Ectodermal cell (in vitro differentiated cells): ENCODE measurements at regions not wholly inside any gene's neighbourhood (a gene's known extent, or its start where the extent isn't known, plus 50 kb on each side); places are given as distances from the start of the nearest gene placed in this dataset.

Experiments
- H3K27ac ChIP-seq: 2 replicates; pipeline ENCODE4 v1.7.0; 2013; ENCODE audit warnings: mild to moderate bottlenecking, low read depth, low read length; ENCODE audit not compliant: insufficient read depth, poor library complexity, severe bottlenecking
- H3K27me3 ChIP-seq: 2 replicates; pipeline ENCODE4 v1.7.0; 2013; ENCODE audit warnings: mild to moderate bottlenecking, low read length; ENCODE audit not compliant: insufficient read depth, control insufficient read depth, poor library complexity, severe bottlenecking
- H3K36me3 ChIP-seq: one replicate; pipeline ENCODE4 v1.7.0; 2013; ENCODE audit warnings: low read length; ENCODE audit not compliant: control insufficient read depth, insufficient read depth
- H3K4me1 ChIP-seq: one replicate; pipeline ENCODE4 v1.7.0; 2013; ENCODE audit warnings: low read length; ENCODE audit not compliant: control insufficient read depth, insufficient read depth
- H3K4me3 ChIP-seq: 2 replicates; pipeline ENCODE4 v1.7.0; 2013; ENCODE audit warnings: low read depth, low read length, control low read depth; ENCODE audit not compliant: insufficient read depth
- H3K9me3 ChIP-seq: 2 replicates; pipeline ENCODE4 v1.7.0; 2013; ENCODE audit warnings: mild to moderate bottlenecking, low read length, moderate library complexity; ENCODE audit not compliant: control insufficient read depth
- WGBS, 2 experiments: methylation state at CpG; one replicate each; pipeline ENCODE4 v1.1.7; 2013; ENCODE audit warnings: missing lambda C conversion rate in 2 of 2; 5-methylcytosine and 5-hydroxymethylcytosine counted together

GRCh38 chr22:44594951-44595350 is 96.9 kb upstream of the RTL6 start:
- Histone ChIP-seq H3K9me3 (no peaks in the 10 kb centered on the region), H3K4me3 (no peak overlapping the region), H3K27ac (no peak overlapping the region), H3K36me3 (no peaks in the 10 kb centered on the region), H3K27me3 (no peaks in the 10 kb centered on the region), H3K4me1 (peaks cover 59% of the 10 kb centered on the region)
- WGBS, 2 experiments, result 21 to 23% methylated on average over 11 of the region's 11 CpGs

- Histone ChIP-seq H3K27ac (no peak overlapping the region), H3K36me3 (no peaks in the 10 kb centered on the region), H3K27me3 (no peaks in the 10 kb centered on the region), H3K4me1 (peaks cover 54% of the 10 kb centered on the region), H3K9me3 (no peaks in the 10 kb centered on the region), H3K4me3 (no peak overlapping the region)
- WGBS, 2 experiments, result 75 to 77% methylated on average over 5 of the region's 5 CpGs
Measured at GRCh38 chr22:44592824-44593148, 94.8 kb upstream of the RTL6 start.

GRCh38 chr22:44592126-44592823 is 94.2 kb upstream of the RTL6 start:
- peaks cover 53% of the 10 kb centered on the region for H3K4me1 ChIP-seq
- no peak overlapping the region for H3K4me3 ChIP-seq
- H3K9me3 ChIP-seq, result no peaks in the 10 kb centered on the region
- H3K27me3 ChIP-seq, result no peaks in the 10 kb centered on the region
- no peak overlapping the region for H3K27ac ChIP-seq
- WGBS, 2 experiments, result 78 to 87% methylated on average over 9 to 10 of the region's 10 CpGs
- H3K36me3 ChIP-seq, result no peaks in the 10 kb centered on the region

- Histone ChIP-seq H3K27ac (no peak overlapping the region), H3K4me1 (peaks cover 52% of the 10 kb centered on the region), H3K27me3 (no peaks in the 10 kb centered on the region), H3K36me3 (no peaks in the 10 kb centered on the region), H3K9me3 (no peaks in the 10 kb centered on the region), H3K4me3 (no peak overlapping the region)
- 87 to 89% methylated on average over 19 of the region's 19 CpGs for WGBS, 2 experiments
Measured at GRCh38 chr22:44591146-44591790, 93.2 kb upstream of the RTL6 start.

- H3K27ac ChIP-seq, result no peak overlapping the region
- H3K4me1 ChIP-seq, result peaks cover 46% of the 10 kb centered on the region
- no peak overlapping the region for H3K4me3 ChIP-seq
- no peaks in the 10 kb centered on the region for H3K27me3 ChIP-seq
- WGBS, 2 experiments, result 94 to 95% methylated on average over 13 of the region's 13 CpGs
- H3K9me3 ChIP-seq, result no peaks in the 10 kb centered on the region
- H3K36me3 ChIP-seq, result no peaks in the 10 kb centered on the region
Measured at GRCh38 chr22:44590291-44590690, 92.3 kb upstream of the RTL6 start.

- 89 to 96% methylated on average over 5 of the region's 5 CpGs for WGBS, 2 experiments
- Histone ChIP-seq H3K27me3 (no peaks in the 10 kb centered on the region), H3K27ac (no peak overlapping the region), H3K36me3 (no peaks in the 10 kb centered on the region), H3K9me3 (no peaks in the 10 kb centered on the region), H3K4me1 (peaks cover 41% of the 10 kb centered on the region), H3K4me3 (no peak overlapping the region)
Measured at GRCh38 chr22:44589831-44590230, 91.8 kb upstream of the RTL6 start.

GRCh38 chr22:44588348-44588747 is 90.3 kb upstream of the RTL6 start:
- Histone ChIP-seq H3K36me3 (no peaks in the 10 kb centered on the region), H3K27ac (no peak overlapping the region), H3K4me1 (peaks cover 32% of the 10 kb centered on the region), H3K4me3 (no peak overlapping the region), H3K27me3 (no peaks in the 10 kb centered on the region), H3K9me3 (no peaks in the 10 kb centered on the region)
- 92 to 94% methylated on average over 12 of the region's 14 CpGs for WGBS, 2 experiments

- H3K27ac ChIP-seq, result no peak overlapping the region
- WGBS, 2 experiments, result 96 to 98% methylated on average over 3 of the region's 3 CpGs
- no peaks in the 10 kb centered on the region for H3K36me3 ChIP-seq
- H3K27me3 ChIP-seq, result no peaks in the 10 kb centered on the region
- H3K4me3 ChIP-seq, result no peak overlapping the region
- H3K9me3 ChIP-seq, result no peaks in the 10 kb centered on the region
- H3K4me1 ChIP-seq, result peaks cover 27% of the 10 kb centered on the region
Measured at GRCh38 chr22:44587737-44588310, 89.8 kb upstream of the RTL6 start.

- no peak overlapping the region for H3K27ac ChIP-seq
- H3K4me1 ChIP-seq, result peaks cover 20% of the 10 kb centered on the region
- H3K9me3 ChIP-seq, result no peaks in the 10 kb centered on the region
- H3K4me3 ChIP-seq, result no peak overlapping the region
- 84 to 86% methylated on average over 24 of the region's 24 CpGs for WGBS, 2 experiments
- no peaks in the 10 kb centered on the region for H3K27me3 ChIP-seq
- no peaks in the 10 kb centered on the region for H3K36me3 ChIP-seq
Measured at GRCh38 chr22:44586999-44587736, 89.1 kb upstream of the RTL6 start.

GRCh38 chr22:44586351-44586990 is 88.4 kb upstream of the RTL6 start:
- Histone ChIP-seq H3K27me3 (no peaks in the 10 kb centered on the region), H3K27ac (no peak overlapping the region), H3K36me3 (no peaks in the 10 kb centered on the region), H3K9me3 (no peaks in the 10 kb centered on the region), H3K4me1 (peaks cover 18% of the 10 kb centered on the region), H3K4me3 (no peak overlapping the region)
- 79% methylated on average over 18 of the region's 18 CpGs for WGBS, 2 experiments
